Lower leg skin (tissue), 3 donors: ENCODE measurements at regions not wholly inside any gene's neighbourhood (a gene's known extent, or its start where the extent isn't known, plus 50 kb on each side); places are given as distances from the start of the nearest gene placed in this dataset.

ENCODE experiments used
- CTCF ChIP-seq, 3 donors: fragments of 450-650 bp; IDR thresholded peaks; one replicate each; pipeline ENCODE4 v1.5.1; 2016; ENCODE audit warnings: antibody characterized with exemption in 3 of 3, mild to moderate bottlenecking in 3 of 3, moderate library complexity in 2 of 3
- POLR2A ChIP-seq, 2 donors: fragments of 450-650 bp; IDR thresholded peaks; one replicate each; pipeline ENCODE4 v1.6.1; 2016 to 2017; ENCODE audit warnings: antibody characterized with exemption in 2 of 2, mild to moderate bottlenecking in 1 of 2, moderate library complexity in 1 of 2

GRCh38 chr9:95793924-95794828, 81.3 kb upstream of the ERCC6L2 start:
- TF ChIP-seq CTCF (IDR thresholded peaks at IDR 0.05) (no peak), POLR2A (IDR thresholded peaks at IDR 0.05) (no peak)
